HCT116 (cell line): ENCODE measurements at regions not wholly inside any gene's neighbourhood (a gene's known extent, or its start where the extent isn't known, plus 50 kb on each side); places are given as distances from the start of the nearest gene placed in this dataset.

Experiments used
- ATAC-seq: fragments of 200-7000 bp; cut with Tn5 transposase; 2 replicates; pipeline ENCODE4 v1.9.1; 2020; ENCODE audit warnings: mild to moderate bottlenecking, moderate library complexity
- BruUV-seq: library from RNA; stranded (reverse); fragments of 400-500 nt; replicated peaks from 2 replicates; lab custom pipeline; 2021; lab: Mats Ljungman, UMichigan
- CTCF ChIA-PET: fragments of 300-600 bp; sonication (Branson Sonifier 250); formaldehyde crosslinking; loops from one replicate; lab custom pipeline; 2021; ENCODE audit warnings: antibody characterized with exemption; lab: Charles Lee
- POLR2A ChIA-PET: fragments of 300-600, 350-600 bp; sonication (Branson Sonifier 250); formaldehyde crosslinking; loops from one replicate; lab custom pipeline; 2021; ENCODE audit warnings: antibody characterized with exemption; lab: Charles Lee
- RAD21 ChIA-PET, 2 experiments: fragments of 300-600 bp; sonication (Branson Sonifier 250); formaldehyde crosslinking; loops; one replicate each; lab custom pipeline; 2023; ENCODE audit warnings: low total read pairs in 2 of 2; ENCODE audit not compliant: uncharacterized antibody in 2 of 2, unreplicated experiment in 2 of 2, low non-redundant PET in 1 of 2; lab: Charles Lee
- DNase-seq: peaks from one replicate; pipeline ENCODE4 v3.0.0-alpha.2; 2010; ENCODE audit warnings: low read depth, low spot score
- H2AFZ ChIP-seq: fragments of 200-600 bp; shearing (Covaris generic), sonication (generic); 2 replicates; pipeline ENCODE4 v1.6.1; 2017; ENCODE audit warnings: low read depth, mixed run types, mixed read lengths, antibody characterized with exemption, low read length; ENCODE audit not compliant: poor library complexity, severe bottlenecking
- H3K27ac ChIP-seq: 2 replicates; pipeline ENCODE4 v1.5.1; 2012; ENCODE audit warnings: low read depth, low read length
- H3K27me3 ChIP-seq: fragments of 200-600 bp; sonication (generic); 2 replicates; pipeline ENCODE4 v1.6.1; 2016; ENCODE audit warnings: mixed run types, low read length, mixed read lengths; ENCODE audit not compliant: insufficient read depth
- H3K36me3 ChIP-seq, 2 experiments: fragments of 200-500 bp in 1 of 2; fragments of 200-600 bp in 1 of 2; sonication (Bioruptor generic) in 1 of 2; sonication (generic) in 1 of 2; 2 replicates each; pipeline versions ENCODE4 v1.5.1 to v1.6.1; 2014 to 2016; ENCODE audit warnings: low read length in 2 of 2, inconsistent platforms in 1 of 2, mixed read lengths in 1 of 2, mixed run types in 1 of 2; ENCODE audit not compliant: insufficient read depth in 2 of 2, control insufficient read depth in 1 of 2
- H3K4me1 ChIP-seq, 2 experiments: fragments of 200-600 bp in 1 of 2; sonication (generic) in 1 of 2; 2 replicates each; pipeline versions ENCODE4 v1.5.1 to v1.6.1; 2012 to 2017; ENCODE audit warnings: low read length in 2 of 2, inconsistent platforms in 1 of 2, mild to moderate bottlenecking in 1 of 2, mixed read lengths in 1 of 2, mixed run types in 1 of 2, moderate library complexity in 1 of 2; ENCODE audit not compliant: insufficient read depth in 2 of 2, control insufficient read depth in 1 of 2
- H3K4me2 ChIP-seq: fragments of 200-600 bp; sonication (generic); 2 replicates; pipeline ENCODE4 v1.6.1; 2017; ENCODE audit warnings: mixed run types, low read length, mixed read lengths
- H3K4me3 ChIP-seq, 2 experiments: fragments of 200-600 bp in 1 of 2; sonication (generic) in 1 of 2; replicated peaks in 1 of 2; 2 replicates each; pipeline ENCODE4 v1.5.1; 2011 to 2016; ENCODE audit warnings: low read length in 2 of 2, control low read depth in 1 of 2, low read depth in 1 of 2, mild to moderate bottlenecking in 1 of 2, mixed read lengths in 1 of 2, mixed run types in 1 of 2
- H3K79me2 ChIP-seq: fragments of 200-600 bp; sonication (generic); 2 replicates; pipeline ENCODE4 v1.6.1; 2017; ENCODE audit warnings: mild to moderate bottlenecking, mixed run types, low read length, moderate library complexity, mixed read lengths; ENCODE audit not compliant: insufficient read depth
- H3K9ac ChIP-seq: fragments of 200-600 bp; sonication (generic); 2 replicates; pipeline ENCODE4 v1.6.1; 2016; ENCODE audit warnings: low read length, mixed read lengths
- H3K9me2 ChIP-seq: fragments of 200-600 bp; sonication (generic), shearing (Covaris generic); 2 replicates; pipeline ENCODE4 v1.6.1; 2017; ENCODE audit warnings: mixed run types, mild to moderate bottlenecking, moderate library complexity; ENCODE audit not compliant: insufficient read depth
- H3K9me3 ChIP-seq, 2 experiments: fragments of 200-500 bp in 1 of 2; fragments of 200-600 bp in 1 of 2; sonication (Bioruptor generic) in 1 of 2; sonication (generic) in 1 of 2; 2 replicates each; pipeline ENCODE4 v1.6.1; 2014 to 2017; ENCODE audit warnings: low read length in 2 of 2, mixed read lengths in 2 of 2, inconsistent platforms in 1 of 2, low read depth in 1 of 2, mild to moderate bottlenecking in 1 of 2, mixed run types in 1 of 2, moderate library complexity in 1 of 2; ENCODE audit not compliant: control insufficient read depth in 1 of 2, insufficient read depth in 1 of 2
- H4K20me1 ChIP-seq: fragments of 200-600 bp; sonication (generic), shearing (Covaris generic); 2 replicates; pipeline ENCODE4 v1.6.1; 2017; ENCODE audit warnings: mixed run types, mild to moderate bottlenecking, moderate library complexity; ENCODE audit not compliant: insufficient read depth
- FOSL1 ChIP-seq: IDR thresholded peaks from 2 replicates; pipeline ENCODE4 v1.6.1; 2012; ENCODE audit warnings: low read depth
- POLR2A ChIP-seq: IDR thresholded peaks from 2 replicates; pipeline ENCODE4 v1.7.0; 2011; ENCODE audit warnings: borderline replicate concordance; ENCODE audit not compliant: insufficient read depth, insufficient read length; ENCODE audit errors: extremely low read depth
- POLR2AphosphoS5 ChIP-seq: IDR thresholded peaks from 2 replicates; pipeline ENCODE4 v1.6.1; 2011; ENCODE audit warnings: mild to moderate bottlenecking, low read depth, low read length, moderate library complexity
- RAD21 ChIP-seq: IDR thresholded peaks from 2 replicates; pipeline ENCODE4 v1.6.1; 2012; ENCODE audit warnings: low read depth, mild to moderate bottlenecking
- SIN3A ChIP-seq: IDR thresholded peaks from 2 replicates; pipeline ENCODE4 v1.6.1; 2012; ENCODE audit warnings: low read depth
- SRF ChIP-seq: IDR thresholded peaks from 2 replicates; pipeline ENCODE4 v1.6.1; 2012; ENCODE audit warnings: low read depth
- TCF7L2 ChIP-seq: IDR thresholded peaks from 2 replicates; pipeline ENCODE4 v1.7.0; 2011; ENCODE audit warnings: borderline replicate concordance, inconsistent platforms; ENCODE audit not compliant: insufficient read depth, insufficient read length; ENCODE audit errors: extremely low read depth
- intact Hi-C: fragments of 100-400 bp; cut with micrococcal nuclease; formaldehyde crosslinking; loops from 2 replicates; pipeline ENCODE4 v1.10.0; 2022
- TF ChIP-seq, protein P1 (sequence below), 3 experiments: fragments of 200-600 bp in 1 of 3; sonication (generic) in 1 of 3; IDR thresholded peaks in 2 of 3; conservative IDR thresholded peaks in 1 of 3; 2 replicates each; pipeline ENCODE4 v1.5.1; 2012 to 2017; ENCODE audit warnings: low read depth in 2 of 3, low read length in 2 of 3, antibody characterized with exemption in 1 of 3, borderline replicate concordance in 1 of 3, control low read depth in 1 of 3, mild to moderate bottlenecking in 1 of 3, mixed read lengths in 1 of 3, mixed run types in 1 of 3, moderate library complexity in 1 of 3; ENCODE audit not compliant: insufficient read depth in 1 of 3
- TF ChIP-seq, protein P2 (sequence below): IDR thresholded peaks from 2 replicates; pipeline ENCODE4 v1.6.1; 2011; ENCODE audit warnings: mild to moderate bottlenecking, low read length, moderate library complexity; ENCODE audit not compliant: insufficient replicate concordance; ENCODE audit errors: extremely low read depth

DNA sequence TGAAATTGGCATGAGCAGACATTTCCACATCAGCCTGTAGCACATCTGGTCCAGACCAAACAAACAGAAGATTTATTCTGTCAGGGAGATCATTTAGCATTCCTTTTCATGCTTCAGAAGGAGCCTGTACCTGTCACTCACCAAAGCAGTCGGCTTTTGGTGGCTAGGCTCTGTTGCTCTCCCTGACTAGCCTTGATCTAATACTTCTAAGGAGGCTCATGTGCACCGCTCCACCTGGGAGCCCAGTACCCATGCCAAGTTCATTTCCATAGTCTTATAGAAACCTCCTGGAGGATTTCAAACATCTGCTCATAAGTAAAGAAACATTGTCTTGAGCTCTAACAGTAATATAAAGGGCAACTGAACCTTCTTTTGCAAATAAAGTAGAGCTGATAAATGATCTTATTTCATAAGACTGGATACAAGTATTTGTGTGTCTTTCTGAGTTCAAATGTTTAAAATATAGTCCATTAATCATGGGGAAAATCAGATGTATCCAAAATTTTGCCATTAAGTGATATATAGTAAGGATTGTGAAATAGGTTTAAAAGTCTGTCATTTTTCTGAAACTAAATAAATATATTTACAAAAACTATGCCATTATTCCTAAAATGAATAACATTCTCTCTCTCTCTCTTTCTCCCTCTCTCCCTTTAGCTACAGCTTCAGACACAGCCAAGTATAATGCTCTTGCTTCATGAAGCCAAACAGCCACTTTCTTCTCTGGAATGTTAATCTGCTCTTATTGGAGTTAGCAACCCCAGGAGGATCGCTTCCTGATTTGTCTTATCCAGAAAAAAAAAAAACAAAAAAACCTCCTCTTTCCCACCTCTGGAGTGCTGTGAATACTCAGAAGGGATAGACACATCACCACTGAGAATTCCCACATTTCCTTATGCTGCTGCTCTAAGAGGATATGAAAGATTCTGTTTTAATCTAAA, 192.7 kb upstream of the TFAP2D start:
- no peaks in the 10 kb centered on the region for H4K20me1 ChIP-seq
- no peak for DNase-seq
- no peak overlapping the region for H3K4me2 ChIP-seq
- no peaks in the 10 kb centered on the region for H3K27me3 ChIP-seq
- H3K4me1 ChIP-seq: no peaks in the 10 kb centered on the region
- H3K9me3 ChIP-seq: peaks cover 5% of the 10 kb centered on the region in 2 experiments; a peak in 2 of 4 replicates
- H3K4me3 ChIP-seq: no peak overlapping the region
- intact Hi-C loops: no loop called here
- H3K27ac ChIP-seq: no peak overlapping the region
- TF ChIP-seq, protein P1, sequence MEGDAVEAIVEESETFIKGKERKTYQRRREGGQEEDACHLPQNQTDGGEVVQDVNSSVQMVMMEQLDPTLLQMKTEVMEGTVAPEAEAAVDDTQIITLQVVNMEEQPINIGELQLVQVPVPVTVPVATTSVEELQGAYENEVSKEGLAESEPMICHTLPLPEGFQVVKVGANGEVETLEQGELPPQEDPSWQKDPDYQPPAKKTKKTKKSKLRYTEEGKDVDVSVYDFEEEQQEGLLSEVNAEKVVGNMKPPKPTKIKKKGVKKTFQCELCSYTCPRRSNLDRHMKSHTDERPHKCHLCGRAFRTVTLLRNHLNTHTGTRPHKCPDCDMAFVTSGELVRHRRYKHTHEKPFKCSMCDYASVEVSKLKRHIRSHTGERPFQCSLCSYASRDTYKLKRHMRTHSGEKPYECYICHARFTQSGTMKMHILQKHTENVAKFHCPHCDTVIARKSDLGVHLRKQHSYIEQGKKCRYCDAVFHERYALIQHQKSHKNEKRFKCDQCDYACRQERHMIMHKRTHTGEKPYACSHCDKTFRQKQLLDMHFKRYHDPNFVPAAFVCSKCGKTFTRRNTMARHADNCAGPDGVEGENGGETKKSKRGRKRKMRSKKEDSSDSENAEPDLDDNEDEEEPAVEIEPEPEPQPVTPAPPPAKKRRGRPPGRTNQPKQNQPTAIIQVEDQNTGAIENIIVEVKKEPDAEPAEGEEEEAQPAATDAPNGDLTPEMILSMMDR (IDR thresholded peaks at IDR 0.05 in 2 of 3, conservative IDR thresholded peaks at IDR 0.05 in 1 of 3; ENCODE audit: borderline replicate concordance in 1 of 3, insufficient read depth in 1 of 3, low read depth in 2 of 3, low read length in 2 of 3): no peak
- TF ChIP-seq, all 23 proteins: peak for 0
- no peak overlapping the region for H2AFZ ChIP-seq
- no peak overlapping the region for H3K9ac ChIP-seq
- BruUV-seq: no TSS peak
- no peaks in the 10 kb centered on the region for H3K9me2 ChIP-seq
- no peaks in the 10 kb centered on the region for H3K79me2 ChIP-seq
- RAD21 ChIA-PET: no interaction called here
- CTCF ChIA-PET: no interaction called here
- POLR2A ChIA-PET: no interaction called here
- H3K36me3 ChIP-seq: no peaks in the 10 kb centered on the region
- no peak for ATAC-seq

DNA sequence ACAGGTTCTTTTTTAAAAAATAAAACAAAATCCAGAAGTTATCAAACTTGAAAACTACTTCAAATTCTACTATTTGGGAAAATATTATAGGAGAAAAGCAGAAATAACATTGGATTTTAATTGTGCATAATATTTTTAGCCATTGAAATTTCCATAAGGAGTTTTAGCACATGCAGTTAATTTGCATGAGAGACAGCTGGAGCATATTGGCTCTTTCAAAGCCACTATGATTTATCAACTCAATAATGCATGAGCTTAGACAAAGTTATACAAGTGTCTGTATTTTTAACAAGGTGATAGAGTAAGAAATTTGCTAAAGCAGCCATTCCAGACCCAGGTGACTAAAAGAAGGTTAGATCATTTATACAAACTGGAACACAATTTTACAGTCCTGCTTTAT, 189.0 kb upstream of the TFAP2D start:
- RAD21 ChIA-PET: no interaction called here
- H4K20me1 ChIP-seq: no peaks in the 10 kb centered on the region
- no peaks in the 10 kb centered on the region for H3K9me2 ChIP-seq
- H3K36me3 ChIP-seq: no peaks in the 10 kb centered on the region
- intact Hi-C loops: no loop called here
- POLR2A ChIA-PET: no interaction called here
- H3K79me2 ChIP-seq: no peaks in the 10 kb centered on the region
- BruUV-seq: no TSS peak
- no peak for ATAC-seq
- no peak for DNase-seq
- H3K4me3 ChIP-seq: no peak overlapping the region
- H3K27ac ChIP-seq: no peak overlapping the region
- H3K4me1 ChIP-seq: no peaks in the 10 kb centered on the region
- H2AFZ ChIP-seq: no peak overlapping the region
- H3K9me3 ChIP-seq: peaks cover 6 to 14% of the 10 kb centered on the region in 2 experiments; a peak in 2 of 4 replicates
- no peak overlapping the region for H3K4me2 ChIP-seq
- H3K27me3 ChIP-seq: no peaks in the 10 kb centered on the region
- H3K9ac ChIP-seq: no peak overlapping the region
- TF ChIP-seq RAD21 (no peak), FOSL1 (no peak), SIN3A (no peak), TCF7L2 (no peak), SRF (no peak), POLR2AphosphoS5 (no peak), POLR2A (no peak)
- TF ChIP-seq, protein P2, sequence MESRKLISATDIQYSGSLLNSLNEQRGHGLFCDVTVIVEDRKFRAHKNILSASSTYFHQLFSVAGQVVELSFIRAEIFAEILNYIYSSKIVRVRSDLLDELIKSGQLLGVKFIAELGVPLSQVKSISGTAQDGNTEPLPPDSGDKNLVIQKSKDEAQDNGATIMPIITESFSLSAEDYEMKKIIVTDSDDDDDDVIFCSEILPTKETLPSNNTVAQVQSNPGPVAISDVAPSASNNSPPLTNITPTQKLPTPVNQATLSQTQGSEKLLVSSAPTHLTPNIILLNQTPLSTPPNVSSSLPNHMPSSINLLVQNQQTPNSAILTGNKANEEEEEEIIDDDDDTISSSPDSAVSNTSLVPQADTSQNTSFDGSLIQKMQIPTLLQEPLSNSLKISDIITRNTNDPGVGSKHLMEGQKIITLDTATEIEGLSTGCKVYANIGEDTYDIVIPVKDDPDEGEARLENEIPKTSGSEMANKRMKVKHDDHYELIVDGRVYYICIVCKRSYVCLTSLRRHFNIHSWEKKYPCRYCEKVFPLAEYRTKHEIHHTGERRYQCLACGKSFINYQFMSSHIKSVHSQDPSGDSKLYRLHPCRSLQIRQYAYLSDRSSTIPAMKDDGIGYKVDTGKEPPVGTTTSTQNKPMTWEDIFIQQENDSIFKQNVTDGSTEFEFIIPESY: no peak
- TF ChIP-seq, all 23 proteins: peak for 0
- CTCF ChIA-PET: no interaction called here
